H9 (cell line): ENCODE measurements at regions not wholly inside any gene's neighbourhood (a gene's known extent, or its start where the extent isn't known, plus 50 kb on each side); places are given as distances from the start of the nearest gene placed in this dataset.
A peak's percentile ranks its signal among the peaks of the same experiment; 100 is the strongest.

Source experiments
- DNase-seq: peaks from one replicate; pipeline ENCODE4 v3.0.0-alpha.2; 2017
- H2AFZ ChIP-seq: one replicate; pipeline ENCODE4 v1.6.1; 2013; ENCODE audit warnings: mild to moderate bottlenecking, low read length, control low read depth, moderate library complexity
- H2AK5ac ChIP-seq: 2 replicates; pipeline ENCODE4 v1.6.1; 2013; ENCODE audit warnings: low read length, control low read depth, mixed read lengths; ENCODE audit not compliant: insufficient read length
- H2BK120ac ChIP-seq: one replicate; pipeline ENCODE4 v1.6.1; 2013; ENCODE audit warnings: low read depth, mild to moderate bottlenecking, low read length, control low read depth, inconsistent platforms; ENCODE audit not compliant: poor library complexity, severe bottlenecking
- H2BK12ac ChIP-seq: 2 replicates; pipeline ENCODE4 v1.6.1; 2013; ENCODE audit warnings: low read length, control low read depth, mixed read lengths, low read depth; ENCODE audit not compliant: insufficient read length
- H2BK15ac ChIP-seq: 2 replicates; pipeline ENCODE4 v1.6.1; 2013; ENCODE audit warnings: low read depth, low read length, control low read depth
- H2BK20ac ChIP-seq: one replicate; pipeline ENCODE4 v1.6.1; 2013; ENCODE audit warnings: low read depth, mild to moderate bottlenecking, low read length, control low read depth, inconsistent platforms; ENCODE audit not compliant: poor library complexity, severe bottlenecking
- H2BK5ac ChIP-seq: 2 replicates; pipeline ENCODE4 v1.6.1; 2013; ENCODE audit warnings: low read length, control low read depth, mixed read lengths; ENCODE audit not compliant: insufficient read length
- H3K14ac ChIP-seq: 2 replicates; pipeline ENCODE4 v1.6.1; 2013; ENCODE audit warnings: low read length, control low read depth; ENCODE audit not compliant: insufficient read depth
- H3K18ac ChIP-seq: 2 replicates; pipeline ENCODE4 v1.6.1; 2013; ENCODE audit warnings: low read depth, mild to moderate bottlenecking, mixed read lengths, low read length, control low read depth; ENCODE audit not compliant: insufficient read length
- H3K23ac ChIP-seq: 2 replicates; pipeline ENCODE4 v1.6.1; 2013; ENCODE audit warnings: low read length, control low read depth, mixed read lengths, low read depth; ENCODE audit not compliant: insufficient read length
- H3K23me2 ChIP-seq: 2 replicates; pipeline ENCODE4 v1.6.1; 2013; ENCODE audit warnings: low read depth, mild to moderate bottlenecking, mixed read lengths, low read length, control low read depth; ENCODE audit not compliant: insufficient read length, poor library complexity, severe bottlenecking
- H3K27ac ChIP-seq: 2 replicates; pipeline ENCODE4 v1.5.1; 2013; ENCODE audit warnings: low read length, control low read depth, mixed read lengths, low read depth; ENCODE audit not compliant: insufficient read length
- H3K27me3 ChIP-seq: 2 replicates; pipeline ENCODE4 v1.6.1; 2013; ENCODE audit warnings: low read length, control low read depth, inconsistent platforms; ENCODE audit not compliant: insufficient read depth
- H3K4ac ChIP-seq: 2 replicates; pipeline ENCODE4 v1.6.1; 2013; ENCODE audit warnings: low read depth, mild to moderate bottlenecking, control low read depth, inconsistent platforms, low read length, moderate library complexity
- H3K4me1 ChIP-seq: 2 replicates; pipeline ENCODE4 v1.6.1; 2013; ENCODE audit warnings: low read length, control low read depth, inconsistent platforms; ENCODE audit not compliant: insufficient read depth
- H3K4me2 ChIP-seq: 2 replicates; pipeline ENCODE4 v1.6.1; 2013; ENCODE audit warnings: low read length, control low read depth, mixed read lengths; ENCODE audit not compliant: insufficient read length, insufficient read depth
- H3K56ac ChIP-seq: 2 replicates; pipeline ENCODE4 v1.6.1; 2013; ENCODE audit warnings: low read depth, mild to moderate bottlenecking, mixed read lengths, low read length, control low read depth; ENCODE audit not compliant: insufficient read length
- H3K79me1 ChIP-seq: 2 replicates; pipeline ENCODE4 v1.6.1; 2013; ENCODE audit warnings: low read depth, mild to moderate bottlenecking, moderate library complexity, low read length, control low read depth, inconsistent platforms; ENCODE audit not compliant: insufficient read depth, poor library complexity, severe bottlenecking
- H3K79me2 ChIP-seq: 2 replicates; pipeline ENCODE4 v1.6.1; 2013; ENCODE audit warnings: low read length, control low read depth, inconsistent platforms; ENCODE audit not compliant: insufficient read depth
- H3K9ac ChIP-seq: 2 replicates; pipeline ENCODE4 v1.6.1; 2013; ENCODE audit warnings: low read length, control low read depth, mixed read lengths; ENCODE audit not compliant: insufficient read length; ENCODE audit errors: extremely low read depth
- H3K9me3 ChIP-seq: one replicate; pipeline ENCODE4 v1.6.1; 2013; ENCODE audit warnings: low read depth, low read length, inconsistent platforms; ENCODE audit not compliant: control insufficient read depth
- H3T11ph ChIP-seq: one replicate; pipeline ENCODE4 v1.6.1; 2013; ENCODE audit warnings: mild to moderate bottlenecking, low read length, control low read depth, inconsistent platforms
- H4K20me1 ChIP-seq: one replicate; pipeline ENCODE4 v1.6.1; 2013; ENCODE audit not compliant: control insufficient read depth, insufficient read length, insufficient read depth
- H4K5ac ChIP-seq: 2 replicates; pipeline ENCODE4 v1.6.1; 2013; ENCODE audit warnings: low read depth, mild to moderate bottlenecking, mixed read lengths, low read length, control low read depth; ENCODE audit not compliant: insufficient read length
- H4K8ac ChIP-seq: replicated peaks from 2 replicates; pipeline ENCODE4 v1.6.1; 2013; ENCODE audit warnings: low read length, control low read depth, mixed read lengths, low read depth; ENCODE audit not compliant: insufficient read length
- H4K91ac ChIP-seq: 2 replicates; pipeline ENCODE4 v1.6.1; 2013; ENCODE audit warnings: low read depth, mild to moderate bottlenecking, moderate library complexity, mixed read lengths, low read length, control low read depth; ENCODE audit not compliant: insufficient read length
- H3K27ac Mint-ChIP-seq, 3 experiments: 2 replicates in 2 of 3; 3 replicates in 1 of 3; pipeline ENCODE4 v1.8.0; 2020 to 2021; ENCODE audit warnings: mixed read lengths in 3 of 3, mild to moderate bottlenecking in 1 of 3, moderate library complexity in 1 of 3
- H3K27me3 Mint-ChIP-seq: 2 replicates; pipeline ENCODE4 v1.8.0; 2021; ENCODE audit warnings: low read depth, mild to moderate bottlenecking, moderate library complexity, mixed read lengths
- H3K36me3 Mint-ChIP-seq, 3 experiments: 2 replicates in 2 of 3; 3 replicates in 1 of 3; pipeline ENCODE4 v1.8.0; 2020 to 2021; ENCODE audit warnings: low read depth in 3 of 3, mixed read lengths in 3 of 3; ENCODE audit not compliant: insufficient read depth in 1 of 3
- H3K4me1 Mint-ChIP-seq, 2 experiments: 2 replicates each; pipeline ENCODE4 v1.8.0; 2020; ENCODE audit warnings: mixed read lengths in 2 of 2
- H3K4me3 Mint-ChIP-seq, 2 experiments: 2 replicates in 1 of 2; 3 replicates in 1 of 2; pipeline ENCODE4 v1.8.0; 2020 to 2021; ENCODE audit warnings: mild to moderate bottlenecking in 2 of 2, mixed read lengths in 2 of 2, moderate library complexity in 1 of 2
- H3K9me3 Mint-ChIP-seq, 2 experiments: 2 replicates in 1 of 2; 3 replicates in 1 of 2; pipeline ENCODE4 v1.8.0; 2020; ENCODE audit warnings: mild to moderate bottlenecking in 2 of 2, mixed read lengths in 2 of 2, moderate library complexity in 1 of 2
- WGBS: extraction: QIAGEN DNeasy Blood & Tissue Kit; methylation state at CpG from one replicate; pipeline ENCODE4 v1.1.7; 2013; ENCODE audit warnings: missing lambda C conversion rate, low lambda C conversion rate, mixed read lengths; ENCODE audit not compliant: insufficient read length; ENCODE audit errors: extremely low coverage; 5-methylcytosine and 5-hydroxymethylcytosine counted together
- TF ChIP-seq, protein P1 (sequence below): fragments of 200-600 bp; sonication (generic); conservative IDR thresholded peaks from 3 replicates; pipeline ENCODE4 v1.8.0; 2021; ENCODE audit warnings: antibody characterized with exemption, mild to moderate bottlenecking

DNA sequence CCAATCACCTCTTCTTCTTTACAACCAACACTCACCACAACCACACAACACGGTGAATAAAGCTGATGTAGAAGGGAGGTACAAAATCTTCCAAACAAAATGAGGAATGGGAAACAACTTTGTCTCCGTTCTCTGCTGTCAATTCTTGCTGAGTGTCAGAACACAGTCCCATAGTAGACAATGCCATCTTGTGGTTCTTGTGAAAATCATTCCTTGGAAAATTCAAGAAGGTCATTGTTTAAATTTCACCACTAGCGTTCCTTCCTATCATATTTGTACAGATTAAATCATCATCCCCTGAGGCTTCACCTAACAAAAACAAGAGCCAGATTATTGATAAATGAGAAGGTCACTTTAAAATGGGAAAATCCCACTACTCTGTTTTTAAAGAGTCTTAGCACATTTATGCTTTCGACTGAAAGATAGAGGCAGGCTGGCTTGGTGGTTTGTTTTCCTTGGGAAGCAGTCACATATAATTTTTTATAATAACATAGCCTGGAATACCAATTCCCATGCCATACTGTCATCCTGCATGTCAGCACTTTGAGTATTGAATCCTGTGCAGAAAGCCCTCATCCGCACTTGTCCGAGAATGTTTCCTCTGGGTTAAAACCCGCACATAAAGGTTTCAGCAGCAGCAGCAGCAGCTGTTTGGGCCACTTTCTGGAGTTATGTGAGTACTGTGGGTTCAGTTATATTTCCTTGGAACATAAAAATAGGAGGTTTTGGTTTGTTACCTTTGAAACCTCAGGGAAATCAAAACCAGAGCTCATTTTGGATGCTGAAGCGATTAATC is 395.0 kb upstream of the SMARCA2 start:
- Histone ChIP-seq H4K8ac (no peak overlapping the region), H2BK15ac (no peak overlapping the region), H4K5ac (no peak overlapping the region), H3K9ac (no peak overlapping the region), H2BK5ac (no peak overlapping the region), H3K27ac (no peak overlapping the region), H3K27me3 (no peaks in the 10 kb centered on the region), H4K91ac (no peak overlapping the region), H2AK5ac (no peak overlapping the region), H3K4ac (no peak overlapping the region), H3K23me2 (no peaks in the 10 kb centered on the region), H3K4me1 (no peaks in the 10 kb centered on the region), H3T11ph (no peak overlapping the region), H4K20me1 (no peaks in the 10 kb centered on the region), H2BK120ac (no peak overlapping the region), H3K79me1 (no peaks in the 10 kb centered on the region), H3K4me2 (no peak overlapping the region), H2BK20ac (no peak overlapping the region), H3K56ac (no peak overlapping the region), H2BK12ac (no peak overlapping the region), H3K23ac (no peak overlapping the region), H3K18ac (no peak overlapping the region), H3K14ac (no peak overlapping the region), H3K9me3 (peaks cover 5% of the 10 kb centered on the region), H3K79me2 (no peaks in the 10 kb centered on the region), H2AFZ (no peak overlapping the region)
- TF ChIP-seq, protein P1, sequence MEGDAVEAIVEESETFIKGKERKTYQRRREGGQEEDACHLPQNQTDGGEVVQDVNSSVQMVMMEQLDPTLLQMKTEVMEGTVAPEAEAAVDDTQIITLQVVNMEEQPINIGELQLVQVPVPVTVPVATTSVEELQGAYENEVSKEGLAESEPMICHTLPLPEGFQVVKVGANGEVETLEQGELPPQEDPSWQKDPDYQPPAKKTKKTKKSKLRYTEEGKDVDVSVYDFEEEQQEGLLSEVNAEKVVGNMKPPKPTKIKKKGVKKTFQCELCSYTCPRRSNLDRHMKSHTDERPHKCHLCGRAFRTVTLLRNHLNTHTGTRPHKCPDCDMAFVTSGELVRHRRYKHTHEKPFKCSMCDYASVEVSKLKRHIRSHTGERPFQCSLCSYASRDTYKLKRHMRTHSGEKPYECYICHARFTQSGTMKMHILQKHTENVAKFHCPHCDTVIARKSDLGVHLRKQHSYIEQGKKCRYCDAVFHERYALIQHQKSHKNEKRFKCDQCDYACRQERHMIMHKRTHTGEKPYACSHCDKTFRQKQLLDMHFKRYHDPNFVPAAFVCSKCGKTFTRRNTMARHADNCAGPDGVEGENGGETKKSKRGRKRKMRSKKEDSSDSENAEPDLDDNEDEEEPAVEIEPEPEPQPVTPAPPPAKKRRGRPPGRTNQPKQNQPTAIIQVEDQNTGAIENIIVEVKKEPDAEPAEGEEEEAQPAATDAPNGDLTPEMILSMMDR, result peak; percentile 49; the same call in 2 of the 3 replicates
- no peak overlapping the region for H3K4me3 Mint-ChIP-seq
- no CpG with 5 or more reads among the region's 8 CpGs for WGBS
- peaks cover 0 to 2% of the 10 kb centered on the region in 2 experiments; a peak in 1 of 4 replicates for H3K4me1 Mint-ChIP-seq
- no peak overlapping the region for H3K27ac Mint-ChIP-seq
- no peak for DNase-seq
- no peaks in the 10 kb centered on the region for H3K36me3 Mint-ChIP-seq
- H3K27me3 Mint-ChIP-seq, result peaks cover 1% of the 10 kb centered on the region
- H3K9me3 Mint-ChIP-seq, result peaks cover 21 to 30% of the 10 kb centered on the region in 2 experiments
